Osteocyte (in vitro differentiated cells): ENCODE measurements at regions not wholly inside any gene's neighbourhood (a gene's known extent, or its start where the extent isn't known, plus 50 kb on each side); places are given as distances from the start of the nearest gene placed in this dataset.

ENCODE experiments used
- DNase-seq: peaks from one replicate; pipeline ENCODE4 v3.0.0; 2021; ENCODE audit warnings: mixed read lengths; ENCODE audit not compliant: unreplicated experiment; ENCODE audit errors: extremely low spot score
- H3K27ac Mint-ChIP-seq: one replicate; pipeline ENCODE4 v1.8.0; 2021; ENCODE audit warnings: mild to moderate bottlenecking, mixed read lengths; ENCODE audit not compliant: unreplicated experiment
- H3K27me3 Mint-ChIP-seq: one replicate; pipeline ENCODE4 v1.8.0; 2021; ENCODE audit warnings: mixed read lengths; ENCODE audit not compliant: unreplicated experiment
- H3K36me3 Mint-ChIP-seq: one replicate; pipeline ENCODE4 v1.8.0; 2021; ENCODE audit warnings: mixed read lengths; ENCODE audit not compliant: unreplicated experiment
- H3K4me1 Mint-ChIP-seq: one replicate; pipeline ENCODE4 v1.8.0; 2021; ENCODE audit warnings: mixed read lengths; ENCODE audit not compliant: unreplicated experiment
- H3K4me3 Mint-ChIP-seq: one replicate; pipeline ENCODE4 v1.8.0; 2021; ENCODE audit warnings: mild to moderate bottlenecking, moderate library complexity, mixed read lengths; ENCODE audit not compliant: unreplicated experiment
- H3K9me3 Mint-ChIP-seq: one replicate; pipeline ENCODE4 v1.8.0; 2021; ENCODE audit warnings: mixed read lengths; ENCODE audit not compliant: unreplicated experiment
- CTCF ChIP-seq: fragments of 200-600 bp; sonication (generic); IDR thresholded peaks from 2 replicates; pipeline ENCODE4 v1.5.0; 2021; ENCODE audit warnings: antibody characterized with exemption, mild to moderate bottlenecking, moderate library complexity

- no peak for DNase-seq
Measured at GRCh38 chr7:35319606-35320005, 65.7 kb upstream of the TBX20 start.

GRCh38 chr7:35316549-35316948, 62.6 kb upstream of the TBX20 start:
- H3K4me3 Mint-ChIP-seq, result no peak overlapping the region
- no peak for DNase-seq
- H3K36me3 Mint-ChIP-seq, result no peaks in the 10 kb centered on the region
- H3K27ac Mint-ChIP-seq, result no peak overlapping the region
- TF ChIP-seq CTCF, result no peak
- peaks cover 3% of the 10 kb centered on the region for H3K27me3 Mint-ChIP-seq
- H3K4me1 Mint-ChIP-seq, result no peaks in the 10 kb centered on the region
- H3K9me3 Mint-ChIP-seq, result no peaks in the 10 kb centered on the region

More at GRCh38 chr7:35319606-35320005, 65.7 kb upstream of the TBX20 start:
- Mint-ChIP-seq H3K4me3 (no peak overlapping the region), H3K4me1 (no peaks in the 10 kb centered on the region), H3K27ac (no peak overlapping the region), H3K36me3 (no peaks in the 10 kb centered on the region), H3K9me3 (peaks cover 2% of the 10 kb centered on the region), H3K27me3 (peaks cover 3% of the 10 kb centered on the region)
- no peak for TF ChIP-seq CTCF

GRCh38 chr7:35315517-35315916, 61.6 kb upstream of the TBX20 start:
- Mint-ChIP-seq H3K36me3 (no peaks in the 10 kb centered on the region), H3K27me3 (peaks cover 3% of the 10 kb centered on the region), H3K27ac (no peak overlapping the region), H3K4me1 (no peaks in the 10 kb centered on the region), H3K9me3 (no peaks in the 10 kb centered on the region), H3K4me3 (no peak overlapping the region)
- no peak for TF ChIP-seq CTCF
- no peak for DNase-seq

GRCh38 chr7:35314354-35314753, 60.5 kb upstream of the TBX20 start:
- no peaks in the 10 kb centered on the region for H3K4me1 Mint-ChIP-seq
- H3K36me3 Mint-ChIP-seq, result no peaks in the 10 kb centered on the region
- no peaks in the 10 kb centered on the region for H3K27me3 Mint-ChIP-seq
- no peak for DNase-seq
- H3K27ac Mint-ChIP-seq, result no peak overlapping the region
- no peaks in the 10 kb centered on the region for H3K9me3 Mint-ChIP-seq
- H3K4me3 Mint-ChIP-seq, result no peak overlapping the region
- no peak for TF ChIP-seq CTCF

GRCh38 chr7:35313575-35313974, 59.7 kb upstream of the TBX20 start:
- Mint-ChIP-seq H3K27ac (no peak overlapping the region), H3K36me3 (no peaks in the 10 kb centered on the region), H3K4me1 (no peaks in the 10 kb centered on the region), H3K9me3 (no peaks in the 10 kb centered on the region), H3K4me3 (no peak overlapping the region), H3K27me3 (no peaks in the 10 kb centered on the region)
- no peak for TF ChIP-seq CTCF
- DNase-seq, result no peak
